PFSK-1 (cell line): ENCODE measurements at regions not wholly inside any gene's neighbourhood (a gene's known extent, or its start where the extent isn't known, plus 50 kb on each side); places are given as distances from the start of the nearest gene placed in this dataset.

Experiments
- POLR2AphosphoS5 ChIP-seq: IDR thresholded peaks from 2 replicates; pipeline ENCODE4 v1.6.1; 2012; ENCODE audit warnings: low read depth, mild to moderate bottlenecking, control low read depth, low read length, moderate library complexity
- SIN3A ChIP-seq: IDR thresholded peaks from 2 replicates; pipeline ENCODE4 v1.6.1; 2012; ENCODE audit warnings: mild to moderate bottlenecking, low read length, moderate library complexity, borderline replicate concordance; ENCODE audit not compliant: insufficient read depth

GRCh38 chr2:76197842-76198448 is 487.2 kb upstream of the GCFC2 start:
- no peak for TF ChIP-seq SIN3A
- TF ChIP-seq POLR2AphosphoS5 = no peak
